SKM-1 treated with dmso at 0.1 percent for 144 hours (cell line): ENCODE measurements at regions not wholly inside any gene's neighbourhood (a gene's known extent, or its start where the extent isn't known, plus 50 kb on each side); places are given as distances from the start of the nearest gene placed in this dataset.
"Not testable (repeated sequence)": the region's sequence is repeated elsewhere in the genome, so short reads cannot be mapped to it uniquely, and the experiment has no call there.

ENCODE experiments used
- DNase-seq: peaks from one replicate; lab custom pipeline; 2025; ENCODE audit not compliant: unreplicated experiment; lab: John Stamatoyannopoulos, UW

GRCh38 chr17:77796176-77796860 lies 162.2 kb upstream of the TNRC6C start:
- no peak for DNase-seq

GRCh38 chr17:77798031-77798430 lies 160.5 kb upstream of the TNRC6C start:
- DNase-seq: no peak

- DNase-seq: no peak
These were observed 160.0 kb upstream of the TNRC6C start for GRCh38 chr17:77798481-77798880.

GRCh38 chr17:77800816-77801215 lies 157.7 kb upstream of the TNRC6C start:
- DNase-seq: no peak

- DNase-seq: no peak
These were observed 156.8 kb upstream of the TNRC6C start for GRCh38 chr17:77801545-77802332.

- DNase-seq: no peak
These were observed 156.2 kb upstream of the TNRC6C start for GRCh38 chr17:77802333-77802615.

- no peak for DNase-seq
These were observed 155.7 kb upstream of the TNRC6C start for GRCh38 chr17:77802811-77803220.

- DNase-seq: no peak
These were observed 154.8 kb upstream of the TNRC6C start for GRCh38 chr17:77803726-77804125.

- DNase-seq: no peak
These were observed 153.6 kb upstream of the TNRC6C start for GRCh38 chr17:77804796-77805426.

GRCh38 chr17:77805970-77806369 lies 152.5 kb upstream of the TNRC6C start:
- DNase-seq: not testable (repeated sequence)

- no peak for DNase-seq
These were observed 151.3 kb upstream of the TNRC6C start for GRCh38 chr17:77807051-77807745.

GRCh38 chr17:77807746-77808441 lies 150.6 kb upstream of the TNRC6C start:
- DNase-seq: no peak

GRCh38 chr17:77808686-77809425 lies 149.6 kb upstream of the TNRC6C start:
- no peak for DNase-seq

GRCh38 chr17:77809814-77810213 lies 148.7 kb upstream of the TNRC6C start:
- no peak for DNase-seq

GRCh38 chr17:77810536-77810935 lies 148.0 kb upstream of the TNRC6C start:
- DNase-seq: no peak

GRCh38 chr17:77811521-77811920 lies 147.0 kb upstream of the TNRC6C start:
- no peak for DNase-seq

GRCh38 chr17:77814091-77814772 lies 144.3 kb upstream of the TNRC6C start:
- DNase-seq: no peak

GRCh38 chr17:77815127-77815905 lies 143.2 kb upstream of the TNRC6C start:
- no peak for DNase-seq

- no peak for DNase-seq
These were observed 140.6 kb upstream of the TNRC6C start for GRCh38 chr17:77817953-77818352.
